GM13977 (cell line): ENCODE measurements at regions not wholly inside any gene's neighbourhood (a gene's known extent, or its start where the extent isn't known, plus 50 kb on each side); places are given as distances from the start of the nearest gene placed in this dataset.

Experiments used
- DNase-seq: peaks from one replicate; pipeline ENCODE4 v3.0.0; 2012; ENCODE audit warnings: low spot score
- CTCF ChIP-seq: IDR thresholded peaks from 2 replicates; pipeline ENCODE4 v1.5.1; 2012; ENCODE audit warnings: mild to moderate bottlenecking, control low read depth; ENCODE audit not compliant: insufficient read depth; ENCODE audit errors: extremely low read depth, missing control alignments
- in situ Hi-C: fragments of 300-500 bp; cut with MboI; formaldehyde crosslinking; loops from one replicate; pipeline ENCODE4 v1.12.0; 2022; ENCODE audit warnings: low sequenced_read_pairs, low pct_unique_long_range_greater_than_20kb, mixed read lengths, inconsistent platforms; ENCODE audit not compliant: unreplicated experiment

GRCh38 chr2:181198183-181198864 is 217.9 kb downstream of the UBE2E3 start:
- no peak for TF ChIP-seq CTCF
- DNase-seq, result no peak
- in situ Hi-C loops, result no loop called here

- no peak for TF ChIP-seq CTCF
- in situ Hi-C loops, result no loop called here
Observed at GRCh38 chr2:181203412-181203811, 223.0 kb downstream of the UBE2E3 start.

GRCh38 chr2:181203916-181204315 is 223.5 kb downstream of the UBE2E3 start:
- no peak for TF ChIP-seq CTCF
- DNase-seq, result no peak
- in situ Hi-C loops, result no loop called here

More at GRCh38 chr2:181203412-181203811, 223.0 kb downstream of the UBE2E3 start:
- no peak for DNase-seq

GRCh38 chr2:181218401-181218821 is 238.0 kb downstream of the UBE2E3 start:
- in situ Hi-C loops, result no loop called here
- no peak for TF ChIP-seq CTCF
- DNase-seq, result no peak

GRCh38 chr2:181223234-181223633 is 234.0 kb upstream of the ITGA4 start:
- no peak for TF ChIP-seq CTCF
- in situ Hi-C loops, result no loop called here
- DNase-seq, result no peak

GRCh38 chr2:181224866-181225265 is 232.3 kb upstream of the ITGA4 start:
- in situ Hi-C loops, result loop anchor here (25.0 kb wide), 1 partner anchor 113 kb away; no protein-coding TSS in a partner anchor
- no peak for DNase-seq
- no peak for TF ChIP-seq CTCF

GRCh38 chr2:181228661-181229060 is 228.5 kb upstream of the ITGA4 start:
- no peak for DNase-seq
- in situ Hi-C loops, result loop anchor here (25.0 kb wide), 1 partner anchor 116 kb away; no protein-coding TSS in a partner anchor
- no peak for TF ChIP-seq CTCF
